ENCODE measurements at regions not wholly inside any gene's neighbourhood (a gene's known extent, or its start where the extent isn't known, plus 50 kb on each side); places are given as distances from the start of the nearest gene placed in this dataset.

- DNase-seq, result no peak
Measured at GRCh38 chr4:60216752-60217151, 983.4 kb upstream of the ADGRL3 start.

- DNase-seq, result no peak
Measured at GRCh38 chr4:60221866-60222265, 978.3 kb upstream of the ADGRL3 start.

- DNase-seq, result no peak
Measured at GRCh38 chr4:60223208-60223923, 976.8 kb upstream of the ADGRL3 start.

- no peak for DNase-seq
Measured at GRCh38 chr4:60241866-60242265, 958.3 kb upstream of the ADGRL3 start.

GRCh38 chr4:60249784-60250183 is 950.3 kb upstream of the ADGRL3 start:
- no peak for DNase-seq

- DNase-seq, result no peak
Measured at GRCh38 chr4:60250657-60251056, 949.5 kb upstream of the ADGRL3 start.

- no peak for DNase-seq
Measured at GRCh38 chr4:60259781-60260180, 940.3 kb upstream of the ADGRL3 start.

GRCh38 chr4:60266505-60266904 is 933.6 kb upstream of the ADGRL3 start:
- DNase-seq, result no peak

GRCh38 chr4:60296386-60296785 is 903.7 kb upstream of the ADGRL3 start:
- no peak for DNase-seq

- DNase-seq, result no peak
Measured at GRCh38 chr4:60313611-60314178, 886.4 kb upstream of the ADGRL3 start.

GRCh38 chr4:60314416-60314815 is 885.7 kb upstream of the ADGRL3 start:
- no peak for DNase-seq

- DNase-seq, result no peak
Measured at GRCh38 chr4:60315586-60315985, 884.5 kb upstream of the ADGRL3 start.

- no peak for DNase-seq
Measured at GRCh38 chr4:60326735-60327134, 873.4 kb upstream of the ADGRL3 start.

GRCh38 chr4:60327651-60328050 is 872.5 kb upstream of the ADGRL3 start:
- no peak for DNase-seq

GRCh38 chr4:60344908-60345307 is 855.2 kb upstream of the ADGRL3 start:
- no peak for DNase-seq

- DNase-seq, result no peak
Measured at GRCh38 chr4:60345392-60345791, 854.7 kb upstream of the ADGRL3 start.

GRCh38 chr4:60359746-60360367 is 840.3 kb upstream of the ADGRL3 start:
- no peak for DNase-seq

- no peak for DNase-seq
Measured at GRCh38 chr4:60365176-60365575, 835.0 kb upstream of the ADGRL3 start.

- DNase-seq, result no peak
Measured at GRCh38 chr4:60366661-60367060, 833.5 kb upstream of the ADGRL3 start.

- no peak for DNase-seq
Measured at GRCh38 chr4:60368986-60369385, 831.1 kb upstream of the ADGRL3 start.

GRCh38 chr4:60378010-60378409 is 822.1 kb upstream of the ADGRL3 start:
- DNase-seq, result no peak

- DNase-seq, result no peak
Measured at GRCh38 chr4:60384516-60384915, 815.6 kb upstream of the ADGRL3 start.

- DNase-seq, result no peak
Measured at GRCh38 chr4:60389633-60390032, 810.5 kb upstream of the ADGRL3 start.

- no peak for DNase-seq
Measured at GRCh38 chr4:60396341-60397049, 803.6 kb upstream of the ADGRL3 start.

Measured in stimulated activated CD4-positive, alpha-beta T cell treated with anti-CD3 and anti-CD28 coated beads, Interleukin-1b, Interleukin-23, amount 100 ng/mL, for 48 hours (primary cell).